Hypothalamus (tissue), 51 donors: ENCODE measurements at regions not wholly inside any gene's neighbourhood (a gene's known extent, or its start where the extent isn't known, plus 50 kb on each side); places are given as distances from the start of the nearest gene placed in this dataset.

ENCODE experiments used
- DNase-seq, 51 donors: peaks; one replicate each; lab custom pipeline; 2025; lab: John Stamatoyannopoulos, UW

GRCh38 chr5:9864791-9865190, 234.6 kb upstream of the TAS2R1 start:
- no peak for DNase-seq

GRCh38 chr5:9863486-9863885, 233.3 kb upstream of the TAS2R1 start:
- no peak for DNase-seq

- no peak for DNase-seq
These were observed 231.6 kb upstream of the TAS2R1 start for GRCh38 chr5:9861666-9862256.

- no peak for DNase-seq
These were observed 229.7 kb upstream of the TAS2R1 start for GRCh38 chr5:9859808-9860207.

- DNase-seq = no peak
These were observed 227.9 kb upstream of the TAS2R1 start for GRCh38 chr5:9858043-9858442.

- no peak for DNase-seq
These were observed 223.2 kb upstream of the TAS2R1 start for GRCh38 chr5:9853309-9853708.

GRCh38 chr5:9852671-9853070, 222.5 kb upstream of the TAS2R1 start:
- DNase-seq = no peak

- peak in 1 of 51 donors; percentile 45 for DNase-seq
These were observed 221.3 kb upstream of the TAS2R1 start for GRCh38 chr5:9851458-9851857.

- DNase-seq = no peak
These were observed 220.3 kb upstream of the TAS2R1 start for GRCh38 chr5:9850456-9850855.

- no peak for DNase-seq
These were observed 217.5 kb upstream of the TAS2R1 start for GRCh38 chr5:9847631-9848030.

GRCh38 chr5:9845185-9845584, 215.0 kb upstream of the TAS2R1 start:
- DNase-seq = no peak

- no peak for DNase-seq
These were observed 211.5 kb upstream of the TAS2R1 start for GRCh38 chr5:9841516-9842170.

- peak in 10 of 51 donors; percentile 6 to 59 (median 13) for DNase-seq
These were observed 208.8 kb upstream of the TAS2R1 start for GRCh38 chr5:9838916-9839315.

GRCh38 chr5:9834871-9835770, 205.0 kb upstream of the TAS2R1 start:
- DNase-seq = peak in 1 of 51 donors; percentile 34

GRCh38 chr5:9833871-9834270, 203.7 kb upstream of the TAS2R1 start:
- DNase-seq = no peak

GRCh38 chr5:9832921-9833320, 202.8 kb upstream of the TAS2R1 start:
- DNase-seq = no peak

- no peak for DNase-seq
These were observed 201.7 kb upstream of the TAS2R1 start for GRCh38 chr5:9831823-9832222.

GRCh38 chr5:9830184-9830583, 200.0 kb upstream of the TAS2R1 start:
- DNase-seq = no peak

GRCh38 chr5:9829621-9830020, 199.5 kb upstream of the TAS2R1 start:
- no peak for DNase-seq

GRCh38 chr5:9820691-9821449, 190.7 kb upstream of the TAS2R1 start:
- no peak for DNase-seq

- no peak for DNase-seq
These were observed 188.2 kb upstream of the TAS2R1 start for GRCh38 chr5:9818340-9818845.
